SK-N-SH (cell line): ENCODE measurements at regions not wholly inside any gene's neighbourhood (a gene's known extent, or its start where the extent isn't known, plus 50 kb on each side); places are given as distances from the start of the nearest gene placed in this dataset.

ENCODE experiments used
- CTCF ChIA-PET: fragments of 300-600, 350-600 bp; formaldehyde crosslinking; extraction: SDS; loops from one replicate; lab custom pipeline; 2021; lab: Yijun Ruan, JAX
- POLR2A ChIA-PET: fragments of 350-600 bp; sonication (Branson Sonifier 250); formaldehyde crosslinking; extraction: SDS; loops from one replicate; lab custom pipeline; 2020; ENCODE audit warnings: antibody characterized with exemption, inconsistent platforms; lab: Yijun Ruan, JAX
- DNase-seq: peaks from one replicate; pipeline ENCODE4 v3.0.0; 2012
- H2AFZ ChIP-seq: fragments of 200-600 bp; sonication (generic); 2 replicates; pipeline ENCODE4 v1.8.1; 2016; ENCODE audit warnings: antibody characterized with exemption, mild to moderate bottlenecking, low read depth
- H3F3A ChIP-seq: fragments of 200-600 bp; sonication (generic); replicated peaks from 2 replicates; pipeline ENCODE3; 2016; ENCODE audit warnings: antibody characterized with exemption, mild to moderate bottlenecking; ENCODE audit not compliant: insufficient read depth
- H3K27ac ChIP-seq, 2 experiments: fragments of 200-500 bp in 1 of 2; fragments of 200-600 bp in 1 of 2; sonication (Bioruptor generic) in 1 of 2; sonication (generic), shearing (Covaris generic) in 1 of 2; 2 replicates each; pipeline versions ENCODE4 v1.5.1 to v1.6.1; 2014 to 2016; ENCODE audit warnings: low read depth in 2 of 2, inconsistent platforms in 1 of 2, low read length in 1 of 2, mild to moderate bottlenecking in 1 of 2, mixed read lengths in 1 of 2
- H3K27me3 ChIP-seq: fragments of 200-600 bp; sonication (generic), shearing (Covaris generic); 2 replicates; pipeline ENCODE4 v1.6.1; 2016; ENCODE audit warnings: mixed run types; ENCODE audit not compliant: insufficient read depth
- H3K36me3 ChIP-seq, 2 experiments: fragments of 200-500 bp in 1 of 2; fragments of 200-600 bp in 1 of 2; sonication (Bioruptor generic) in 1 of 2; sonication (generic) in 1 of 2; replicated peaks in 1 of 2; 2 replicates each; pipeline versions ENCODE3 to v1.5.1; 2014 to 2016; ENCODE audit warnings: low read length in 1 of 2, mild to moderate bottlenecking in 1 of 2; ENCODE audit not compliant: insufficient read depth in 2 of 2, control insufficient read depth in 1 of 2
- H3K4me1 ChIP-seq, 2 experiments: fragments of 200-500 bp in 1 of 2; fragments of 200-600 bp in 1 of 2; sonication (Bioruptor generic) in 1 of 2; sonication (generic), shearing (Covaris generic) in 1 of 2; 2 replicates each; pipeline versions ENCODE4 v1.5.1 to v1.6.1; 2014 to 2016; ENCODE audit warnings: low read depth in 1 of 2, low read length in 1 of 2, mixed run types in 1 of 2; ENCODE audit not compliant: insufficient read depth in 2 of 2, control insufficient read depth in 1 of 2
- H3K4me2 ChIP-seq: fragments of 200-600 bp; sonication (generic), shearing (Covaris generic); 2 replicates; pipeline ENCODE4 v1.6.1; 2017; ENCODE audit warnings: mixed run types
- H3K4me3 ChIP-seq, 2 experiments: fragments of 200-500 bp in 1 of 2; fragments of 200-600 bp in 1 of 2; sonication (Bioruptor generic) in 1 of 2; sonication (generic), shearing (Covaris generic) in 1 of 2; 2 replicates each; pipeline versions ENCODE4 v1.5.1 to v1.8.1; 2014 to 2016; ENCODE audit warnings: low read depth in 2 of 2, inconsistent platforms in 1 of 2, low read length in 1 of 2, mild to moderate bottlenecking in 1 of 2, mixed read lengths in 1 of 2, moderate library complexity in 1 of 2
- H3K79me2 ChIP-seq: fragments of 200-600 bp; sonication (generic); 2 replicates; pipeline ENCODE4 v1.8.1; 2017; ENCODE audit warnings: mild to moderate bottlenecking; ENCODE audit not compliant: insufficient read depth
- H3K9ac ChIP-seq: fragments of 200-600 bp; sonication (generic); 2 replicates; pipeline ENCODE4 v1.6.1; 2017; ENCODE audit warnings: mixed run types
- H3K9me2 ChIP-seq: fragments of 200-600 bp; sonication (generic); 2 replicates; pipeline ENCODE4 v1.6.1; 2017; ENCODE audit warnings: mixed run types
- H3K9me3 ChIP-seq: fragments of 200-600 bp; sonication (generic); 2 replicates; pipeline ENCODE4 v1.6.1; 2017; ENCODE audit warnings: mixed run types, mild to moderate bottlenecking, moderate library complexity
- H4K20me1 ChIP-seq: fragments of 200-600 bp; sonication (generic); 2 replicates; pipeline ENCODE4 v1.6.1; 2017; ENCODE audit warnings: mild to moderate bottlenecking, mixed run types; ENCODE audit not compliant: insufficient read depth
- EZH2phosphoT487 ChIP-seq: fragments of 200-600 bp; sonication (generic); IDR thresholded peaks from 2 replicates; pipeline ENCODE4 v1.6.1; 2017; ENCODE audit warnings: low read depth, mixed run types, mild to moderate bottlenecking, antibody characterized with exemption, moderate library complexity, borderline replicate concordance
- FOSL2 ChIP-seq: IDR thresholded peaks from 2 replicates; pipeline ENCODE4 v1.4.0; 2012; ENCODE audit warnings: low read depth, mild to moderate bottlenecking, moderate library complexity, borderline replicate concordance
- JUND ChIP-seq: IDR thresholded peaks from 2 replicates; pipeline ENCODE4 v1.4.0; 2012
- MAX ChIP-seq: IDR thresholded peaks from 2 replicates; pipeline ENCODE4 v1.4.0; 2012; ENCODE audit warnings: low read depth
- NFIC ChIP-seq: IDR thresholded peaks from 2 replicates; pipeline ENCODE4 v1.4.0; 2012; ENCODE audit warnings: borderline replicate concordance
- NRF1 ChIP-seq: IDR thresholded peaks from 2 replicates; pipeline ENCODE4 v1.6.1; 2012; ENCODE audit warnings: low read depth, mild to moderate bottlenecking, low read length
- POLR2AphosphoS5 ChIP-seq: IDR thresholded peaks from 2 replicates; pipeline ENCODE4 v1.6.1; 2012; ENCODE audit warnings: low read depth, low read length
- RAD21 ChIP-seq: IDR thresholded peaks from 2 replicates; pipeline ENCODE4 v1.6.1; 2012; ENCODE audit warnings: mild to moderate bottlenecking, low read length
- RFX5 ChIP-seq: IDR thresholded peaks from 2 replicates; pipeline ENCODE4 v1.6.1; 2012; ENCODE audit warnings: mild to moderate bottlenecking, improper control_type of control experiment, low read length
- RXRA ChIP-seq: IDR thresholded peaks from 2 replicates; pipeline ENCODE4 v1.4.0; 2012; ENCODE audit warnings: low read depth, mild to moderate bottlenecking, borderline replicate concordance
- SIN3A ChIP-seq: IDR thresholded peaks from 2 replicates; pipeline ENCODE4 v1.6.1; 2012; ENCODE audit warnings: low read depth, mild to moderate bottlenecking, low read length, moderate library complexity, borderline replicate concordance
- TAF1 ChIP-seq: IDR thresholded peaks from 2 replicates; pipeline ENCODE4 v1.6.1; 2012; ENCODE audit warnings: low read depth, mild to moderate bottlenecking, low read length, moderate library complexity, borderline replicate concordance
- TEAD4 ChIP-seq: IDR thresholded peaks from 2 replicates; pipeline ENCODE4 v1.4.0; 2012; ENCODE audit warnings: mild to moderate bottlenecking, borderline replicate concordance; ENCODE audit not compliant: insufficient read depth
- WGBS: methylation state at CpG from one replicate; pipeline ENCODE4 v1.1.6; 2017; ENCODE audit warnings: low lambda C conversion rate; 5-methylcytosine and 5-hydroxymethylcytosine counted together
- TF ChIP-seq, protein P1 (sequence below): fragments of 150-350 bp; IDR thresholded peaks from 2 replicates; pipeline ENCODE4 v1.6.1; 2016; ENCODE audit warnings: mild to moderate bottlenecking, low read depth, low read length
- TF ChIP-seq, protein P2 (sequence below): fragments of 200-600 bp; sonication (generic); IDR thresholded peaks from 2 replicates; pipeline ENCODE4 v1.6.1; 2017; ENCODE audit warnings: antibody characterized with exemption, mild to moderate bottlenecking, moderate library complexity

GRCh38 chrX:69290292-69290691, 125.0 kb upstream of the PJA1 start:
- no peak overlapping the region for H3K9ac ChIP-seq
- H3K27me3 ChIP-seq: peaks cover 7% of the 10 kb centered on the region; the same call in 1 of the 2 replicates
- H3K36me3 ChIP-seq: no peaks in the 10 kb centered on the region
- no peaks in the 10 kb centered on the region for H4K20me1 ChIP-seq
- H3K9me3 ChIP-seq: no peaks in the 10 kb centered on the region
- H3K79me2 ChIP-seq: no peaks in the 10 kb centered on the region
- H3K27ac ChIP-seq: no peak overlapping the region
- H3K4me2 ChIP-seq: no peak overlapping the region
- ChIA-PET CTCF (interaction anchor here (0.8 kb wide), 1 partner anchor 1107 kb away, joined by 3 read pairs; no protein-coding TSS in a partner anchor), POLR2A (no interaction called here)
- no peak for DNase-seq
- no peaks in the 10 kb centered on the region for H3K9me2 ChIP-seq
- H3F3A ChIP-seq: no peaks in the 10 kb centered on the region
- H3K4me1 ChIP-seq: peaks cover 0 to 6% of the 10 kb centered on the region in 2 experiments; a peak in 2 of 4 replicates
- 23% methylated on average over 4 of the region's 8 CpGs for WGBS
- no peak overlapping the region for H3K4me3 ChIP-seq
- no peak overlapping the region for H2AFZ ChIP-seq
- TF ChIP-seq EZH2phosphoT487 (no peak), NRF1 (no peak), RAD21 (no peak), TEAD4 (no peak), RXRA (no peak), RFX5 (no peak), POLR2AphosphoS5 (no peak)
- TF ChIP-seq, protein P1, sequence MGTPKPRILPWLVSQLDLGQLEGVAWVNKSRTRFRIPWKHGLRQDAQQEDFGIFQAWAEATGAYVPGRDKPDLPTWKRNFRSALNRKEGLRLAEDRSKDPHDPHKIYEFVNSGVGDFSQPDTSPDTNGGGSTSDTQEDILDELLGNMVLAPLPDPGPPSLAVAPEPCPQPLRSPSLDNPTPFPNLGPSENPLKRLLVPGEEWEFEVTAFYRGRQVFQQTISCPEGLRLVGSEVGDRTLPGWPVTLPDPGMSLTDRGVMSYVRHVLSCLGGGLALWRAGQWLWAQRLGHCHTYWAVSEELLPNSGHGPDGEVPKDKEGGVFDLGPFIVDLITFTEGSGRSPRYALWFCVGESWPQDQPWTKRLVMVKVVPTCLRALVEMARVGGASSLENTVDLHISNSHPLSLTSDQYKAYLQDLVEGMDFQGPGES: no peak
- TF ChIP-seq, protein P2, sequence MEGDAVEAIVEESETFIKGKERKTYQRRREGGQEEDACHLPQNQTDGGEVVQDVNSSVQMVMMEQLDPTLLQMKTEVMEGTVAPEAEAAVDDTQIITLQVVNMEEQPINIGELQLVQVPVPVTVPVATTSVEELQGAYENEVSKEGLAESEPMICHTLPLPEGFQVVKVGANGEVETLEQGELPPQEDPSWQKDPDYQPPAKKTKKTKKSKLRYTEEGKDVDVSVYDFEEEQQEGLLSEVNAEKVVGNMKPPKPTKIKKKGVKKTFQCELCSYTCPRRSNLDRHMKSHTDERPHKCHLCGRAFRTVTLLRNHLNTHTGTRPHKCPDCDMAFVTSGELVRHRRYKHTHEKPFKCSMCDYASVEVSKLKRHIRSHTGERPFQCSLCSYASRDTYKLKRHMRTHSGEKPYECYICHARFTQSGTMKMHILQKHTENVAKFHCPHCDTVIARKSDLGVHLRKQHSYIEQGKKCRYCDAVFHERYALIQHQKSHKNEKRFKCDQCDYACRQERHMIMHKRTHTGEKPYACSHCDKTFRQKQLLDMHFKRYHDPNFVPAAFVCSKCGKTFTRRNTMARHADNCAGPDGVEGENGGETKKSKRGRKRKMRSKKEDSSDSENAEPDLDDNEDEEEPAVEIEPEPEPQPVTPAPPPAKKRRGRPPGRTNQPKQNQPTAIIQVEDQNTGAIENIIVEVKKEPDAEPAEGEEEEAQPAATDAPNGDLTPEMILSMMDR: no peak
- TF ChIP-seq, all 33 proteins: peak for 0

DNA sequence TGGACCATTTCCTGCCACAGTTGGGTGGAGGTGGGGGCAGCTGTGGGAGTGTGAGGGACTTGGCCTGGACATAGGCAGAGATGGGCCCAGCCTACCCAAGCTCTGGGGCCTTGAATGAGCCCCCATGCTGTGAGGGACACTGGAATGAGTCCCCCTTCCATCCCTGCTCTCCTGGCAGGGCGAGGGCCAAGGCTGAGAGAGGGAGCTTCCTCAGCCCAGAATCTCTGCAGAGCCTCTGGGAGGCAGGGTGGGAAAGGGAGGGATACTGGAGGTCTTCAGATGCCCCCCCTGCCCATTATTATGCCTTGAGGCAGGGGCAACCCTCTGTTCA, 124.5 kb upstream of the PJA1 start:
- POLR2A ChIA-PET: no interaction called here
- no peak overlapping the region for H2AFZ ChIP-seq
- no peak for DNase-seq
- peaks cover 7% of the 10 kb centered on the region; the same call in 1 of the 2 replicates for H3K27me3 ChIP-seq
- TF ChIP-seq SIN3A (no peak), MAX (no peak), NFIC (no peak), JUND (no peak), TAF1 (no peak), FOSL2 (no peak)
- no peak overlapping the region for H3K27ac ChIP-seq
- H4K20me1 ChIP-seq: no peaks in the 10 kb centered on the region
- H3K4me3 ChIP-seq: no peak overlapping the region
- CTCF ChIA-PET: interaction anchor here (2.1 to 3.9 kb wide), 2 partner anchors 98 to 461 kb away, joined by 7 to 30 read pairs; partner anchors contain the start of gene EFNB1
- H3K4me2 ChIP-seq: no peak overlapping the region
- H3K9me2 ChIP-seq: no peaks in the 10 kb centered on the region
- H3K9ac ChIP-seq: no peak overlapping the region
- no peaks in the 10 kb centered on the region for H3K79me2 ChIP-seq
- H3K4me1 ChIP-seq: peaks cover 0 to 6% of the 10 kb centered on the region in 2 experiments; a peak in 2 of 4 replicates
- WGBS: no CpG with 5 or more reads among the region's 1 CpG
- H3K36me3 ChIP-seq: no peaks in the 10 kb centered on the region
- H3K9me3 ChIP-seq: no peaks in the 10 kb centered on the region
- H3F3A ChIP-seq: no peaks in the 10 kb centered on the region
